Neural cell (in vitro differentiated cells): ENCODE measurements at regions not wholly inside any gene's neighbourhood (a gene's known extent, or its start where the extent isn't known, plus 50 kb on each side); places are given as distances from the start of the nearest gene placed in this dataset.

Source experiments
- H2AFZ ChIP-seq: fragments of 200-600, 300-800 bp; sonication (generic), shearing (Covaris generic); 2 replicates; pipeline ENCODE4 v1.6.0; 2014; ENCODE audit warnings: low read depth, mild to moderate bottlenecking, antibody characterized with exemption, low read length, moderate library complexity
- H3F3A ChIP-seq: fragments of 200-600 bp; shearing (Covaris generic); 2 replicates; pipeline ENCODE4 v1.6.1; 2016; ENCODE audit warnings: mild to moderate bottlenecking, moderate library complexity, mixed read lengths, antibody characterized with exemption, low read length; ENCODE audit not compliant: insufficient read depth, poor library complexity, severe bottlenecking
- H3K27ac ChIP-seq: fragments of 200-600, 300-800 bp; sonication (generic), shearing (Covaris generic); 2 replicates; pipeline ENCODE4 v1.5.1; 2014; ENCODE audit warnings: mild to moderate bottlenecking, low read length, moderate library complexity
- H3K27me3 ChIP-seq: fragments of 300-800, 200-600 bp; sonication (generic), shearing (Covaris generic); 2 replicates; pipeline ENCODE4 v1.6.0; 2014; ENCODE audit warnings: mild to moderate bottlenecking, low read depth, low read length, moderate library complexity; ENCODE audit not compliant: insufficient read depth
- H3K36me3 ChIP-seq: fragments of 300-800, 200-600 bp; sonication (generic), shearing (Covaris generic); 2 replicates; pipeline ENCODE4 v1.5.1; 2014; ENCODE audit warnings: mild to moderate bottlenecking, antibody characterized with exemption, low read length, moderate library complexity; ENCODE audit not compliant: insufficient read depth
- H3K4me2 ChIP-seq: fragments of 300-800, 200-600 bp; sonication (generic), shearing (Covaris generic); 2 replicates; pipeline ENCODE4 v1.6.0; 2014; ENCODE audit warnings: mild to moderate bottlenecking, low read length
- H3K4me3 ChIP-seq: fragments of 300-800, 200-600 bp; sonication (generic), shearing (Covaris generic); 2 replicates; pipeline ENCODE4 v1.5.1; 2014; ENCODE audit warnings: mild to moderate bottlenecking, low read length, moderate library complexity
- H3K79me2 ChIP-seq: fragments of 200-600 bp; shearing (Covaris generic); replicated peaks from 2 replicates; pipeline ENCODE4 v1.6.0; 2014; ENCODE audit warnings: mild to moderate bottlenecking, low read length, moderate library complexity; ENCODE audit not compliant: insufficient read depth
- H3K9ac ChIP-seq: fragments of 300-800, 200-600 bp; sonication (generic), shearing (Covaris generic); 2 replicates; pipeline ENCODE4 v1.6.1; 2016; ENCODE audit warnings: mild to moderate bottlenecking, low read length, mixed read lengths
- H3K9me2 ChIP-seq: fragments of 200-600 bp; shearing (Covaris generic); 2 replicates; pipeline ENCODE4 v1.6.1; 2016; ENCODE audit warnings: mild to moderate bottlenecking, low read length, mixed read lengths; ENCODE audit not compliant: insufficient read depth
- H3K9me3 ChIP-seq: fragments of 200-600, 300-800 bp; sonication (generic), shearing (Covaris generic); 2 replicates; pipeline ENCODE4 v1.6.1; 2016; ENCODE audit warnings: mild to moderate bottlenecking, mixed run types, low read length, moderate library complexity, mixed read lengths
- H4K20me1 ChIP-seq: fragments of 200-600 bp; shearing (Covaris generic); 2 replicates; pipeline ENCODE4 v1.6.1; 2016; ENCODE audit warnings: mild to moderate bottlenecking, mixed run types; ENCODE audit not compliant: insufficient read depth
- CTCF ChIP-seq: fragments of 450-650 bp; IDR thresholded peaks from 2 replicates; pipeline ENCODE4 v1.5.1; 2014; ENCODE audit warnings: antibody characterized with exemption, mild to moderate bottlenecking, moderate library complexity; ENCODE audit not compliant: poor library complexity, severe bottlenecking
- EP300 ChIP-seq: fragments of 450-650 bp; conservative IDR thresholded peaks from 2 replicates; pipeline ENCODE4 v1.6.1; 2014; ENCODE audit warnings: antibody characterized with exemption, mild to moderate bottlenecking, moderate library complexity; ENCODE audit not compliant: poor library complexity, severe bottlenecking
- EZH2 ChIP-seq: fragments of 200-600, 300-800 bp; shearing (Covaris generic), sonication (generic); IDR thresholded peaks from 2 replicates; pipeline ENCODE4 v1.6.1; 2014; ENCODE audit warnings: antibody characterized with exemption, low read length, borderline replicate concordance, mild to moderate bottlenecking; ENCODE audit not compliant: insufficient read depth, poor library complexity, severe bottlenecking
- MXI1 ChIP-seq: fragments of 450-650 bp; conservative IDR thresholded peaks from 2 replicates; pipeline ENCODE4 v1.6.1; 2014; ENCODE audit warnings: antibody characterized with exemption, mild to moderate bottlenecking; ENCODE audit not compliant: poor library complexity, severe bottlenecking
- POLR2AphosphoS5 ChIP-seq: IDR thresholded peaks from 2 replicates; pipeline ENCODE4 v1.6.1; 2012
- RAD21 ChIP-seq: fragments of 450-650 bp; conservative IDR thresholded peaks from 2 replicates; pipeline ENCODE4 v1.6.1; 2014; ENCODE audit warnings: antibody characterized with exemption, mild to moderate bottlenecking, moderate library complexity
- REST ChIP-seq: IDR thresholded peaks from 2 replicates; pipeline ENCODE4 v1.6.1; 2012; ENCODE audit warnings: borderline replicate concordance
- SMC3 ChIP-seq: fragments of 450-650 bp; conservative IDR thresholded peaks from 2 replicates; pipeline ENCODE4 v1.6.1; 2014; ENCODE audit warnings: antibody characterized with exemption, mild to moderate bottlenecking, moderate library complexity; ENCODE audit not compliant: poor library complexity
- TAF1 ChIP-seq: IDR thresholded peaks from 2 replicates; pipeline ENCODE4 v1.6.1; 2012; ENCODE audit warnings: low read depth

GRCh38 chr6:167226383-167226685 lies 64.8 kb upstream of the UNC93A start:
- Histone ChIP-seq H3K4me2 (no peak overlapping the region), H3F3A (no peaks in the 10 kb centered on the region), H3K27ac (no peak overlapping the region), H2AFZ (no peak overlapping the region), H3K27me3 (no peaks in the 10 kb centered on the region), H3K9me3 (no peaks in the 10 kb centered on the region), H4K20me1 (no peaks in the 10 kb centered on the region), H3K79me2 (no peaks in the 10 kb centered on the region), H3K4me3 (no peak overlapping the region), H3K36me3 (no peaks in the 10 kb centered on the region), H3K9me2 (no peaks in the 10 kb centered on the region), H3K9ac (no peak overlapping the region)
- TF ChIP-seq SMC3 (no peak), EP300 (no peak), POLR2AphosphoS5 (no peak), TAF1 (no peak), MXI1 (no peak), RAD21 (no peak), EZH2 (no peak), CTCF (no peak)

- no peaks in the 10 kb centered on the region for H4K20me1 ChIP-seq
- H3K4me2 ChIP-seq: no peak overlapping the region
- no peaks in the 10 kb centered on the region for H3F3A ChIP-seq
- no peaks in the 10 kb centered on the region for H3K9me2 ChIP-seq
- TF ChIP-seq POLR2AphosphoS5 (no peak), RAD21 (no peak), CTCF (no peak), EP300 (no peak), TAF1 (no peak), REST (no peak), MXI1 (no peak), EZH2 (no peak), SMC3 (no peak)
- H3K27ac ChIP-seq: no peak overlapping the region
- H2AFZ ChIP-seq: no peak overlapping the region
- no peaks in the 10 kb centered on the region for H3K36me3 ChIP-seq
- H3K9ac ChIP-seq: no peak overlapping the region
- no peaks in the 10 kb centered on the region for H3K9me3 ChIP-seq
- H3K4me3 ChIP-seq: no peak overlapping the region
- H3K79me2 ChIP-seq: no peaks in the 10 kb centered on the region
- no peaks in the 10 kb centered on the region for H3K27me3 ChIP-seq
These were observed 64.3 kb upstream of the UNC93A start for GRCh38 chr6:167226791-167227190.
